HG02571 (cell line): ENCODE measurements at regions not wholly inside any gene's neighbourhood (a gene's known extent, or its start where the extent isn't known, plus 50 kb on each side); places are given as distances from the start of the nearest gene placed in this dataset.
"Not testable (repeated sequence)": the region's sequence is repeated elsewhere in the genome, so short reads cannot be mapped to it uniquely, and the experiment has no call there.

Experiments used
- ATAC-seq: cut with Tn5 transposase; IDR thresholded peaks from one replicate; pipeline ENCODE4 v1.9.1; 2021; ENCODE audit warnings: mild to moderate bottlenecking, moderate library complexity; ENCODE audit not compliant: unreplicated experiment

GRCh38 chrX:63581906-63582305 is 203.1 kb downstream of the ARHGEF9 start:
- no peak for ATAC-seq

- ATAC-seq: no peak
Measured at GRCh38 chrX:63581398-63581797, 203.6 kb downstream of the ARHGEF9 start.

GRCh38 chrX:63576533-63576932 is 208.5 kb downstream of the ARHGEF9 start:
- no peak for ATAC-seq

- not testable (repeated sequence) for ATAC-seq
Measured at GRCh38 chrX:63575700-63576099, 209.3 kb downstream of the ARHGEF9 start.

GRCh38 chrX:63566856-63567255 is 215.7 kb upstream of the SPIN4 start:
- no peak for ATAC-seq

- ATAC-seq: no peak
Measured at GRCh38 chrX:63561425-63561824, 210.3 kb upstream of the SPIN4 start.

- peak; percentile 88 for ATAC-seq
Measured at GRCh38 chrX:63560601-63561218, 209.6 kb upstream of the SPIN4 start.

GRCh38 chrX:63551856-63552255 is 200.7 kb upstream of the SPIN4 start:
- ATAC-seq: no peak

GRCh38 chrX:63530654-63531053 is 179.5 kb upstream of the SPIN4 start:
- no peak for ATAC-seq

- no peak for ATAC-seq
Measured at GRCh38 chrX:63529961-63530360, 178.8 kb upstream of the SPIN4 start.

- ATAC-seq: no peak
Measured at GRCh38 chrX:63526863-63527262, 175.7 kb upstream of the SPIN4 start.

GRCh38 chrX:63525491-63525890 is 174.4 kb upstream of the SPIN4 start:
- no peak for ATAC-seq

- not testable (repeated sequence) for ATAC-seq
Measured at GRCh38 chrX:63519368-63519767, 168.2 kb upstream of the SPIN4 start.

GRCh38 chrX:63514569-63515080 is 163.5 kb upstream of the SPIN4 start:
- ATAC-seq: no peak

GRCh38 chrX:63513825-63514568 is 162.9 kb upstream of the SPIN4 start:
- ATAC-seq: no peak

- ATAC-seq: no peak
Measured at GRCh38 chrX:63511361-63511760, 160.2 kb upstream of the SPIN4 start.

- ATAC-seq: no peak
Measured at GRCh38 chrX:63508668-63509067, 157.5 kb upstream of the SPIN4 start.

- no peak for ATAC-seq
Measured at GRCh38 chrX:63506320-63506719, 155.2 kb upstream of the SPIN4 start.

- ATAC-seq: no peak
Measured at GRCh38 chrX:63503541-63503940, 152.4 kb upstream of the SPIN4 start.

- no peak for ATAC-seq
Measured at GRCh38 chrX:63488546-63489373, 137.6 kb upstream of the SPIN4 start.

GRCh38 chrX:63475200-63475599 is 124.1 kb upstream of the SPIN4 start:
- ATAC-seq: no peak

GRCh38 chrX:63471004-63471403 is 119.9 kb upstream of the SPIN4 start:
- ATAC-seq: no peak
